Activated B cell treated with CpG ODN at 0.5 μM for 24 hours (primary cell): ENCODE measurements at regions not wholly inside any gene's neighbourhood (a gene's known extent, or its start where the extent isn't known, plus 50 kb on each side); places are given as distances from the start of the nearest gene placed in this dataset.
"Not testable (repeated sequence)": the region's sequence is repeated elsewhere in the genome, so short reads cannot be mapped to it uniquely, and the experiment has no call there.

Experiments used
- ATAC-seq: fragments of 200-7000 bp; cut with Tn5 transposase; one replicate; pipeline ENCODE4 v1.10.0; 2021; ENCODE audit warnings: low read depth, mild to moderate bottlenecking, moderate library complexity
- CTCF ChIA-PET: fragments of 350-600 bp; sonication (Branson Sonifier 250); formaldehyde crosslinking; loops from one replicate; lab custom pipeline; 2021; ENCODE audit warnings: antibody characterized with exemption; lab: Charles Lee
- POLR2A ChIA-PET: fragments of 350-600 bp; sonication (Branson Sonifier 250); formaldehyde crosslinking; loops from one replicate; lab custom pipeline; 2021; ENCODE audit warnings: antibody characterized with exemption; lab: Charles Lee
- DNase-seq: peaks from one replicate; pipeline ENCODE4 v3.0.0; 2022
- H3K27ac Mint-ChIP-seq: one replicate; pipeline ENCODE4 v1.8.0; 2020; ENCODE audit warnings: mixed read lengths
- H3K27me3 Mint-ChIP-seq: one replicate; pipeline ENCODE4 v1.8.0; 2021; ENCODE audit warnings: mixed read lengths
- H3K36me3 Mint-ChIP-seq: one replicate; pipeline ENCODE4 v1.8.0; 2021; ENCODE audit warnings: low read depth, mixed read lengths
- H3K4me1 Mint-ChIP-seq: one replicate; pipeline ENCODE4 v1.8.0; 2021; ENCODE audit warnings: mixed read lengths
- H3K4me3 Mint-ChIP-seq: one replicate; pipeline ENCODE4 v1.8.0; 2020; ENCODE audit warnings: mild to moderate bottlenecking, mixed read lengths
- H3K9me3 Mint-ChIP-seq: one replicate; pipeline ENCODE4 v1.8.0; 2020; ENCODE audit warnings: mixed read lengths
- CTCF ChIP-seq: fragments of 200-600 bp; IDR thresholded peaks from one replicate; pipeline ENCODE4 v1.8.0; 2022; ENCODE audit warnings: antibody characterized with exemption, mild to moderate bottlenecking
- intact Hi-C: fragments of 100-400 bp; cut with micrococcal nuclease; formaldehyde crosslinking; loops from one replicate; pipeline ENCODE4 v1.15.1; 2024

DNA sequence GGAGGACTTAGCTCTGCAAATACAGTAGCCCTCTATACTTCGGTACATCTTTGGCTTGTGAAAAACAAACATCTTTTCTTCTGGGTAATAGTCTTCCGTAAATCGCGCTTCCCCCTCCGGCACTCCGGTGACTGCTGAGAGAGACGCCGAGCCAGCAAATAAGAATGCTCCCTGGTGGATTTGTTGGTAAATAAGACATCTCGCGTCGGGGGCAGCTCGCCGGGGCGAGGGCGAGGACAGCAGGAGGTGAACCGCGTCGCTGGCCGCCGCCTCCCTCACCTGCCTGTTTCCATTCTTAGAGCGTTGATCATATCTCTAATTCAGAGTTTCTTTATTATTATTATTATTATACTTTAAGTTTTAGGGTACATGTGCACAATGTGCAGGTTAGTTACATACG, 117.6 kb downstream of the PMAIP1 start:
- no peak for TF ChIP-seq CTCF
- Mint-ChIP-seq H3K9me3 (no peaks in the 10 kb centered on the region), H3K27me3 (peaks cover 9% of the 10 kb centered on the region), H3K4me1 (peaks cover 6% of the 10 kb centered on the region), H3K27ac (no peak overlapping the region), H3K4me3 (no peak overlapping the region), H3K36me3 (no peaks in the 10 kb centered on the region)
- ChIA-PET POLR2A (no interaction called here), CTCF (no interaction called here)
- DNase-seq (no peak), ATAC-seq (no peak)
- intact Hi-C loops: no loop called here

- CTCF ChIA-PET, H3K27ac Mint-ChIP-seq, H3K4me3 Mint-ChIP-seq, H3K36me3 Mint-ChIP-seq, H3K4me1 Mint-ChIP-seq, H3K9me3 Mint-ChIP-seq, ATAC-seq, intact Hi-C loops, POLR2A ChIA-PET, H3K27me3 Mint-ChIP-seq, DNase-seq: not testable (repeated sequence)
Measured at GRCh38 chr18:60015826-60016225, 116.0 kb downstream of the PMAIP1 start.

DNA sequence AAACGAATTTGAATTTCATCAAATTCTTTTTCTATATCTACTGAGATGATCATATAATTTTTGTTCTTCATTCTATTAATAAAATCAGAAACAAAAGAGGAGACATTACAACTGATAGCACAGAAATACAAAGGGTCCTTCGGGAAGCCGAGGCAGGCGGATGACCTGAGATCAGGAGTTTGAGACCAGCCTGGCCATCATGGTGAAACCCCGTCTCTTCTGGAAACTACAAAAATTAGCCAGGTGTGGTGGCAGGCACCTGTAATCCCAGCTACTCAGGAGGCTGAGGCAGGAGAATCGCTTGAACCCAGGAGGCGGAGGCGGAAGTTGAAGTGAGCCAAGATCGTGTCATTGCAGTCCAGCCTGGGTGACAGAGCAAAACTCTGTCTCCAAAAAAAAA, 113.4 kb downstream of the PMAIP1 start:
- H3K27me3 Mint-ChIP-seq: peaks cover 22% of the 10 kb centered on the region
- CTCF ChIA-PET, H3K4me3 Mint-ChIP-seq, DNase-seq, POLR2A ChIA-PET, intact Hi-C loops, H3K4me1 Mint-ChIP-seq, H3K36me3 Mint-ChIP-seq, H3K9me3 Mint-ChIP-seq, ATAC-seq, H3K27ac Mint-ChIP-seq: not testable (repeated sequence)

DNA sequence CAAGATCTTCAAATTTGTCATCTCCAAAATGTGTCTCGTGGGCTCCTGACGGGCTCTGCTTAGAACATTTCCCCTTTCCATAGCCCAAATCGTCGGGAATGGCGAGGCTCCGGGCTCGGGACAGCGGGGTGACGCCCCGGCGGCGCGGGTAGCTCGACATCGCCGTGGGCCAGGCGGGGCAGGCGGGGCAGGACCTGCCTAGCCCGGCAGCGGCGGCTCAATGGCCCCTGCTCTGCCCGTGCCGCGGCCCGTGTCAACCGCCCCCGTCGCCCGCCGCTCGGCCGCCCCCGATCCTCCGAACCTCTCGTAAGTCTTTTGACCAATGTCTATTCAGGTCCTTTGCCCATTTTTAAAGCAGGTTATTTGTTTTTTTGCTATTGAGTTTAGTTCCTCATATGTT, 111.2 kb downstream of the PMAIP1 start:
- TF ChIP-seq CTCF: no peak
- Mint-ChIP-seq H3K36me3 (no peaks in the 10 kb centered on the region), H3K9me3 (peaks cover 2% of the 10 kb centered on the region), H3K27me3 (peaks cover 34% of the 10 kb centered on the region), H3K4me1 (no peaks in the 10 kb centered on the region), H3K4me3 (no peak overlapping the region), H3K27ac (no peak overlapping the region)
- no peak for ATAC-seq
- ChIA-PET POLR2A (no interaction called here), CTCF (no interaction called here)
- intact Hi-C loops: no loop called here
- no peak for DNase-seq

GRCh38 chr18:60010513-60010912, 110.7 kb downstream of the PMAIP1 start:
- ATAC-seq (no peak), DNase-seq (no peak)
- intact Hi-C loops: no loop called here
- Mint-ChIP-seq H3K4me1 (no peaks in the 10 kb centered on the region), H3K36me3 (no peaks in the 10 kb centered on the region), H3K9me3 (peaks cover 2% of the 10 kb centered on the region), H3K27me3 (peaks cover 35% of the 10 kb centered on the region), H3K27ac (no peak overlapping the region), H3K4me3 (no peak overlapping the region)
- no peak for TF ChIP-seq CTCF
- ChIA-PET CTCF (no interaction called here), POLR2A (no interaction called here)

DNA sequence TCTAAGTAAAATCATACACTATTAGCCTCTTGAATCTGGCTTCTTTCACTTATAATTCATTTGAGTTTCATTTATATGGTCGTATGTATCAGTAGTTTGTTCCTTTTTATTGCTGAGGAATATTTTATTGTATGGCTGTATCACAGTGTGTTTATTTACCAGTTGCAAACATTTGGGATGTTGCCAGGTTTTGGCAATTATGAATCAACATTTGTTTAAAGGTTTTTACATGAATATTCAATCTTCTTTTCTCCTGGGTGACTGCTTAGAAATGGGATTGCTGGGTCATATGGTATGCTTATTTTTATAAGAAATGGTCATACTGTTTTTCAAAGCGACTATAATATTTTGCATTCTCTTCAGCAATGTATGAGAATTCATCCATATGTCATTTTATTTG, 107.9 kb downstream of the PMAIP1 start:
- H3K27me3 Mint-ChIP-seq: peaks cover 33% of the 10 kb centered on the region
- no peaks in the 10 kb centered on the region for H3K36me3 Mint-ChIP-seq
- ChIA-PET POLR2A (no interaction called here), CTCF (no interaction called here)
- no peak overlapping the region for H3K4me3 Mint-ChIP-seq
- H3K27ac Mint-ChIP-seq: no peak overlapping the region
- intact Hi-C loops: no loop called here
- H3K4me1 Mint-ChIP-seq: no peaks in the 10 kb centered on the region
- peaks cover 2% of the 10 kb centered on the region for H3K9me3 Mint-ChIP-seq
- DNase-seq: no peak
- no peak for TF ChIP-seq CTCF
- no peak for ATAC-seq
